Retinal pigment epithelial cell (primary cell): ENCODE measurements at regions not wholly inside any gene's neighbourhood (a gene's known extent, or its start where the extent isn't known, plus 50 kb on each side); places are given as distances from the start of the nearest gene placed in this dataset.

ENCODE experiments used
- DNase-seq: peaks from one replicate; pipeline ENCODE4 v3.0.0-alpha.2; 2010; ENCODE audit warnings: low read depth
- H3K4me3 ChIP-seq: 2 replicates; pipeline ENCODE4 v1.5.1; 2011; ENCODE audit warnings: mild to moderate bottlenecking, low read length, control low read depth, moderate library complexity
- CTCF ChIP-seq: conservative IDR thresholded peaks from 2 replicates; pipeline ENCODE4 v1.5.1; 2011; ENCODE audit warnings: low read depth, low read length, control low read depth, inconsistent platforms

GRCh38 chr3:31354373-31354772 is 178.4 kb upstream of the STT3B start:
- no peak overlapping the region for H3K4me3 ChIP-seq
- no peak for DNase-seq
- TF ChIP-seq CTCF, result no peak

- TF ChIP-seq CTCF, result no peak
- no peak for DNase-seq
- H3K4me3 ChIP-seq, result no peak overlapping the region
Measured at GRCh38 chr3:31355807-31356206, 176.9 kb upstream of the STT3B start.

- no peak overlapping the region for H3K4me3 ChIP-seq
- no peak for TF ChIP-seq CTCF
- no peak for DNase-seq
Measured at GRCh38 chr3:31356941-31357340, 175.8 kb upstream of the STT3B start.

- TF ChIP-seq CTCF, result no peak
Measured at GRCh38 chr3:31357451-31357850, 175.3 kb upstream of the STT3B start.

GRCh38 chr3:31358473-31359070 is 174.2 kb upstream of the STT3B start:
- no peak for DNase-seq
- no peak overlapping the region for H3K4me3 ChIP-seq
- no peak for TF ChIP-seq CTCF

More at GRCh38 chr3:31357451-31357850, 175.3 kb upstream of the STT3B start:
- H3K4me3 ChIP-seq, result no peak overlapping the region
- no peak for DNase-seq

GRCh38 chr3:31361371-31362273 is 171.1 kb upstream of the STT3B start:
- no peak for DNase-seq
- no peak overlapping the region for H3K4me3 ChIP-seq
- TF ChIP-seq CTCF, result no peak

GRCh38 chr3:31364188-31364587 is 168.5 kb upstream of the STT3B start:
- TF ChIP-seq CTCF, result no peak
- DNase-seq, result no peak
- H3K4me3 ChIP-seq, result no peak overlapping the region
